BJ (cell line): ENCODE measurements at regions not wholly inside any gene's neighbourhood (a gene's known extent, or its start where the extent isn't known, plus 50 kb on each side); places are given as distances from the start of the nearest gene placed in this dataset.
A peak's percentile ranks its signal among the peaks of the same experiment; 100 is the strongest.

Experiments used
- CTCF ChIA-PET: fragments of 350-600 bp; formaldehyde crosslinking; extraction: SDS; loops from one replicate; lab custom pipeline; 2021; ENCODE audit warnings: antibody characterized with exemption, inconsistent platforms; lab: Yijun Ruan, JAX
- POLR2A ChIA-PET: fragments of 300-600 bp; sonication (Branson Sonifier 250); formaldehyde crosslinking; extraction: SDS; loops from one replicate; lab custom pipeline; 2021; ENCODE audit warnings: antibody characterized with exemption; lab: Charles Lee
- DNase-seq: peaks from one replicate; pipeline ENCODE4 v3.0.0-alpha.2; 2011; ENCODE audit warnings: low read depth
- H3K27me3 ChIP-seq: 2 replicates; pipeline ENCODE4 v1.6.0; 2011; ENCODE audit warnings: low read length; ENCODE audit not compliant: control insufficient read depth, insufficient read depth
- H3K36me3 ChIP-seq: 2 replicates; pipeline ENCODE4 v1.5.1; 2011; ENCODE audit warnings: low read length; ENCODE audit not compliant: control insufficient read depth, insufficient read depth
- H3K4me3 ChIP-seq: 2 replicates; pipeline ENCODE4 v1.5.1; 2011; ENCODE audit warnings: low read depth, mild to moderate bottlenecking, control low read depth, low read length
- TF ChIP-seq, protein P1 (sequence below): IDR thresholded peaks from 2 replicates; pipeline ENCODE4 v1.5.1; 2011; ENCODE audit warnings: low read depth, mild to moderate bottlenecking, control low read depth, inconsistent platforms, low read length, moderate library complexity; ENCODE audit not compliant: insufficient read depth

DNA sequence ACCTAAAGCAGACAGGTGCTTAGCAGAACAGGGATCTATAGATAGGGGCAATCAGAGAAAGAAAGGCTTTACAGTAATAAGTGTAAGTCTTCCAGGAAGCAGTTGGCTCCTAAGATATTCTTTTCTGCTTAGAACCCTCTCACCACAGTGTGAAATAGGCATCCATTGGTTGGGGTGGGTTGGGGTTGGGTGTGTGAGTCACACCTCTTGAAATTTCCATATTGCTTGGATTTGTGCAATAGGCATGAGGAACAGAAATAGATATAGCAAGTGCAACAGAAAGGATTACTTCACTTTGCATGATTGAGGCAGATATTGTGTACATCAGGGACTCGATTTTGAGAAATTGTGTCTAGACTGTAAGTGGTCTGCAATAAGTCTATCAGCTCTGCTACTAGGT is 200.1 kb upstream of the GAP43 start:
- CTCF ChIA-PET: interaction anchor here (1.3 kb wide), 1 partner anchor 20 kb away, joined by 3 read pairs; no protein-coding TSS in a partner anchor
- POLR2A ChIA-PET: no interaction called here
- Histone ChIP-seq H3K4me3 (no peak overlapping the region), H3K27me3 (no peaks in the 10 kb centered on the region), H3K36me3 (no peaks in the 10 kb centered on the region)
- no peak for DNase-seq
- TF ChIP-seq, protein P1, sequence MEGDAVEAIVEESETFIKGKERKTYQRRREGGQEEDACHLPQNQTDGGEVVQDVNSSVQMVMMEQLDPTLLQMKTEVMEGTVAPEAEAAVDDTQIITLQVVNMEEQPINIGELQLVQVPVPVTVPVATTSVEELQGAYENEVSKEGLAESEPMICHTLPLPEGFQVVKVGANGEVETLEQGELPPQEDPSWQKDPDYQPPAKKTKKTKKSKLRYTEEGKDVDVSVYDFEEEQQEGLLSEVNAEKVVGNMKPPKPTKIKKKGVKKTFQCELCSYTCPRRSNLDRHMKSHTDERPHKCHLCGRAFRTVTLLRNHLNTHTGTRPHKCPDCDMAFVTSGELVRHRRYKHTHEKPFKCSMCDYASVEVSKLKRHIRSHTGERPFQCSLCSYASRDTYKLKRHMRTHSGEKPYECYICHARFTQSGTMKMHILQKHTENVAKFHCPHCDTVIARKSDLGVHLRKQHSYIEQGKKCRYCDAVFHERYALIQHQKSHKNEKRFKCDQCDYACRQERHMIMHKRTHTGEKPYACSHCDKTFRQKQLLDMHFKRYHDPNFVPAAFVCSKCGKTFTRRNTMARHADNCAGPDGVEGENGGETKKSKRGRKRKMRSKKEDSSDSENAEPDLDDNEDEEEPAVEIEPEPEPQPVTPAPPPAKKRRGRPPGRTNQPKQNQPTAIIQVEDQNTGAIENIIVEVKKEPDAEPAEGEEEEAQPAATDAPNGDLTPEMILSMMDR: no peak

DNA sequence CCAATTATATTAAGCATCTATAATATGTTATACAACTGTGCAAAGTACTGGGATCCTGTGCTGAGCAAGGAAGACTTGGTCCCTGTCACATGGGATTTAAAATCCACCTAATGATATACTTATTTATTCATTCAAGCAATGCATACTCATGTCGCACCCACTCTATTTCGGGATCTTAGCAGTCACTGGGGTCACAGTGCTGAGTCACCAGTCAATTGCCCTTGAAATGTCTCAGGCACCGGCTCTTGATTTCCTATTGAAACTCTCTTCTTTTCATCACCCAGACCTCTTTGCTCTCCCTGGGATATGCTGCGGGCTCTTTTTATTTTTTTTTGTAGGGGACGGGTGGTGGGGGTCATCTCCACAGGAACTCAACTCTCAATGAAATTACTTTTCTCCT is 194.5 kb upstream of the GAP43 start:
- ChIA-PET POLR2A (no interaction called here), CTCF (interaction anchor here (0.5 kb wide), 1 partner anchor 411 kb away, joined by 3 read pairs; no protein-coding TSS in a partner anchor)
- Histone ChIP-seq H3K27me3 (no peaks in the 10 kb centered on the region), H3K36me3 (no peaks in the 10 kb centered on the region), H3K4me3 (no peak overlapping the region)
- TF ChIP-seq, protein P1: no peak
- DNase-seq: no peak

DNA sequence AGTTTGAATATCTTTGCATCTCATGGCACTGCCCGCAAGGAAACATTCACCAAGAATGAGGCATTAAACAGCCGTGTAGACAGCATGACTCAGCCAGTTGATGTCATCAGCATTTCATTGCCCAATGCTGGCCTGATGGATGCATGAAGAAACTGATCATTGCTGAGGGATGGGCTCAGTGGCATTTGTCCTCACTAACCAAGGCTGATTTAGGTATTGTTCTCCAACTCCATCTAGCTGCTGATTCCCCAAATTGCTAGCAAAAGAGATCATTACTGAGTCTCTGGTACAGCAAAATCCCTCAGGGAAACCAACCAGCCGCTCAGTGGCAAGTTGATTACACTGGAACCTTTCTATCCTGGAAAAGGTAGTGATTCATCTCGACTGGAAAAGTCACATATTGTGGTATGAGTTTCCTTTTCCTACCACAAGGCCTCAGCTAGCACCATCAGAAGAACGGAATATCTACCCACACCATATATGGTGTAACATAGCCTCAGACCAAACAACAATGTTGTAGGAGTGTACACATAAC is 186.5 kb upstream of the GAP43 start:
- Histone ChIP-seq H3K4me3 (no peak overlapping the region), H3K27me3 (no peaks in the 10 kb centered on the region), H3K36me3 (no peaks in the 10 kb centered on the region)
- POLR2A ChIA-PET: no interaction called here
- TF ChIP-seq, protein P1: peak; percentile 61
- CTCF ChIA-PET: interaction anchor here (0.6 to 2.6 kb wide), 5 partner anchors 10 to 257 kb away, joined by 3 to 18 read pairs (median 4); no protein-coding TSS in a partner anchor
- DNase-seq: peak; percentile 74

DNA sequence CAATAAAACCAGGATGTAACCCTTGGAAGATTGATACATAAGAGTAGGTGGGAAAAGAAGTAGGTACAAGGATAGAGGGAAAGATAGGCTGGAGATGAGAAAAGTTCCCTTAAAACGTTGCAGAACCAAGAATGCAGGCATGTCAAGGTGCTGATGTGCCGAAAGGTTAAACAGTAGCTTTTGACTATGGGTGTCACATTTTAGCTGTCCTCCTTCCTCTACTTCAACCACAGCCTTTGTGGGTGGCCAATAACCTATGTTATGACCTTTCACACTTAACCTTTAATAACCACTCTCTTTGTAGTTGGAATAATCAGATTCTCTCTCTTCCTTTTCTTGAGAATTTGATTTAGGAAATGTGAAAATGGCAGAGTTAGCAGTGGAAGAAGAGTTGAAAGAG is 184.5 kb upstream of the GAP43 start:
- ChIA-PET CTCF (interaction anchor here (1.1 to 2.5 kb wide), 2 partner anchors 8 to 221 kb away, joined by 3 to 6 read pairs; no protein-coding TSS in a partner anchor), POLR2A (no interaction called here)
- no peaks in the 10 kb centered on the region for H3K36me3 ChIP-seq
- no peaks in the 10 kb centered on the region for H3K27me3 ChIP-seq
- TF ChIP-seq, protein P1: no peak
- DNase-seq: no peak
- H3K4me3 ChIP-seq: no peak overlapping the region

DNA sequence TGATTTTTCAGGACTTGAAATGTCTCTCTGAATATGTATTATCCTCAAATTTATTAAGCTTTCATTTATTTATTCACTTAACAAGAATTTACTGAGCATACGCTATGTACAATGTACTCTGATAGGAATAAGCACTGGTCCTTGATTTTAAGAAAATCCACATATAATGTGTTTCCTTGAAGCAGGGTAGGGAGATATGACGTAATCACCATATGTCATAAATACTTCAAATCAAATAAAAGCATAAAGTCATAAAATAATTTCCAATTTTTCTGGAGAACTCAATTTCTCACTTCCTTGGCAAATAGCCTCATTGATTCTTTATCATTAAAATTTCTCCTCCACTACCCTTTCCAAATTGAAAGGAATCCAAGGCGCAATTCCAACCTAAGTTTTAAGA is 177.8 kb upstream of the GAP43 start:
- no peak for DNase-seq
- ChIA-PET CTCF (no interaction called here), POLR2A (no interaction called here)
- Histone ChIP-seq H3K27me3 (no peaks in the 10 kb centered on the region), H3K4me3 (no peak overlapping the region), H3K36me3 (no peaks in the 10 kb centered on the region)
- TF ChIP-seq, protein P1: no peak
